ENCODE measurements at regions not wholly inside any gene's neighbourhood (a gene's known extent, or its start where the extent isn't known, plus 50 kb on each side); places are given as distances from the start of the nearest gene placed in this dataset.

DNA sequence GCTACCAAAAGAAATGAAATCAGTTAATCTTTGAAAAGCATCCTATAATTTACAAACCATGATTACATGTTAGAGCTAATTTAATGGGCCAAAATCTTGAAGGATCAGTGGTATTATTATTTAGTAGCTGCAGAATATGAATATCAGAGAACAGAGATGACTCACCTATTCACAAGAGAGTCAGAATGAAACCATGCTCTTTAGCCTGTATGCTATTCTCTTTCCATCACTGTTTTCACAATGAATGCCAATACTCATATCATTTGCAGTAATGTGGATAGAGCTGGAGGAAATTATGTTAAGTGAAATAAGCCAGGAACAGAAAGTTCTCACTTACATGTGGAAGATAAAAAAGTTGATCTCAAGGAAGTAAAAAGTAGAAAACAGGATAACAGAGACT is 414.1 kb downstream of the CENPC start:
- no peaks in the 10 kb centered on the region for H3K36me3 Mint-ChIP-seq (ENCODE audit: low read depth)
- H3K4me3 Mint-ChIP-seq, result no peak overlapping the region
- TF ChIP-seq, protein P1, sequence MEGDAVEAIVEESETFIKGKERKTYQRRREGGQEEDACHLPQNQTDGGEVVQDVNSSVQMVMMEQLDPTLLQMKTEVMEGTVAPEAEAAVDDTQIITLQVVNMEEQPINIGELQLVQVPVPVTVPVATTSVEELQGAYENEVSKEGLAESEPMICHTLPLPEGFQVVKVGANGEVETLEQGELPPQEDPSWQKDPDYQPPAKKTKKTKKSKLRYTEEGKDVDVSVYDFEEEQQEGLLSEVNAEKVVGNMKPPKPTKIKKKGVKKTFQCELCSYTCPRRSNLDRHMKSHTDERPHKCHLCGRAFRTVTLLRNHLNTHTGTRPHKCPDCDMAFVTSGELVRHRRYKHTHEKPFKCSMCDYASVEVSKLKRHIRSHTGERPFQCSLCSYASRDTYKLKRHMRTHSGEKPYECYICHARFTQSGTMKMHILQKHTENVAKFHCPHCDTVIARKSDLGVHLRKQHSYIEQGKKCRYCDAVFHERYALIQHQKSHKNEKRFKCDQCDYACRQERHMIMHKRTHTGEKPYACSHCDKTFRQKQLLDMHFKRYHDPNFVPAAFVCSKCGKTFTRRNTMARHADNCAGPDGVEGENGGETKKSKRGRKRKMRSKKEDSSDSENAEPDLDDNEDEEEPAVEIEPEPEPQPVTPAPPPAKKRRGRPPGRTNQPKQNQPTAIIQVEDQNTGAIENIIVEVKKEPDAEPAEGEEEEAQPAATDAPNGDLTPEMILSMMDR (IDR thresholded peaks at IDR 0.05), result no peak
- no peaks in the 10 kb centered on the region for H3K27me3 Mint-ChIP-seq (ENCODE audit: insufficient read depth)
- H3K4me1 Mint-ChIP-seq (ENCODE audit: low read depth), result no peaks in the 10 kb centered on the region
- DNase-seq, result no peak
- H3K9me3 Mint-ChIP-seq, result peaks cover 8% of the 10 kb centered on the region
- no peak overlapping the region for H3K27ac Mint-ChIP-seq

DNA sequence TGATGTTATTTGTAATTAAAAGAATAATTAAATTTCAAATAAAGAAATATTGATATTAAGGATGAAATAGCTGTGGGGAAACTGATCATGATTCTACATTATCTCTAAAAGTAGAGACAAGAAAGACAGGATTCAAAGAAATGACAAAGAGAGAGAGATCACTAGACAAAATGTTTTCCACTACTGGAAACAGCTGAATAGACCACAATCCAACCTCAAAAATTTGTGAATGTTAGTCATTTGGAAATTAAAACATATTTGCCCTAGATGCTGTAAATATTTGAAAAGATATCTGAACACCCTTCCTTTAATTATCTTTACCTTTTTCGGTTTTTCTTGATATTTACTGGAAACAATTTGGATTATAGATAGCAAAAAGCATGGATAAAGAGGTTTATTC is 414.9 kb downstream of the CENPC start:
- no peak for DNase-seq
- peaks cover 5% of the 10 kb centered on the region for H3K9me3 Mint-ChIP-seq
- no peaks in the 10 kb centered on the region for H3K36me3 Mint-ChIP-seq (ENCODE audit: low read depth)
- no peaks in the 10 kb centered on the region for H3K4me1 Mint-ChIP-seq (ENCODE audit: low read depth)
- no peak overlapping the region for H3K4me3 Mint-ChIP-seq
- no peak overlapping the region for H3K27ac Mint-ChIP-seq
- no peaks in the 10 kb centered on the region for H3K27me3 Mint-ChIP-seq (ENCODE audit: insufficient read depth)
- TF ChIP-seq, protein P1 (IDR thresholded peaks at IDR 0.05), result no peak

GRCh38 chr4:67126570-67126969 is 418.7 kb downstream of the CENPC start:
- Mint-ChIP-seq H3K27ac (no peak overlapping the region), H3K4me1 (ENCODE audit: low read depth) (no peaks in the 10 kb centered on the region), H3K36me3 (ENCODE audit: low read depth) (no peaks in the 10 kb centered on the region), H3K4me3 (no peak overlapping the region), H3K9me3 (peaks cover 15% of the 10 kb centered on the region), H3K27me3 (ENCODE audit: insufficient read depth) (no peaks in the 10 kb centered on the region)
- no peak for DNase-seq
- TF ChIP-seq, protein P1 (IDR thresholded peaks at IDR 0.05), result no peak

- Mint-ChIP-seq H3K9me3 (peaks cover 20% of the 10 kb centered on the region), H3K4me1 (ENCODE audit: low read depth) (no peaks in the 10 kb centered on the region), H3K36me3 (ENCODE audit: low read depth) (no peaks in the 10 kb centered on the region), H3K27me3 (ENCODE audit: insufficient read depth) (no peaks in the 10 kb centered on the region), H3K4me3 (no peak overlapping the region), H3K27ac (no peak overlapping the region)
- DNase-seq, result no peak
- TF ChIP-seq, protein P1 (IDR thresholded peaks at IDR 0.05), result no peak
These were observed 419.4 kb downstream of the CENPC start for GRCh38 chr4:67125636-67126514.

- Mint-ChIP-seq H3K4me1 (ENCODE audit: low read depth) (no peaks in the 10 kb centered on the region), H3K9me3 (peaks cover 20% of the 10 kb centered on the region), H3K4me3 (no peak overlapping the region), H3K27me3 (ENCODE audit: insufficient read depth) (no peaks in the 10 kb centered on the region), H3K27ac (no peak overlapping the region), H3K36me3 (ENCODE audit: low read depth) (no peaks in the 10 kb centered on the region)
- DNase-seq, result no peak
- TF ChIP-seq, protein P1 (IDR thresholded peaks at IDR 0.05), result no peak
These were observed 420.6 kb downstream of the CENPC start for GRCh38 chr4:67124716-67125115.
